ENCODE measurements at regions not wholly inside any gene's neighbourhood (a gene's known extent, or its start where the extent isn't known, plus 50 kb on each side); places are given as distances from the start of the nearest gene placed in this dataset.

- TF ChIP-seq, protein P1, sequence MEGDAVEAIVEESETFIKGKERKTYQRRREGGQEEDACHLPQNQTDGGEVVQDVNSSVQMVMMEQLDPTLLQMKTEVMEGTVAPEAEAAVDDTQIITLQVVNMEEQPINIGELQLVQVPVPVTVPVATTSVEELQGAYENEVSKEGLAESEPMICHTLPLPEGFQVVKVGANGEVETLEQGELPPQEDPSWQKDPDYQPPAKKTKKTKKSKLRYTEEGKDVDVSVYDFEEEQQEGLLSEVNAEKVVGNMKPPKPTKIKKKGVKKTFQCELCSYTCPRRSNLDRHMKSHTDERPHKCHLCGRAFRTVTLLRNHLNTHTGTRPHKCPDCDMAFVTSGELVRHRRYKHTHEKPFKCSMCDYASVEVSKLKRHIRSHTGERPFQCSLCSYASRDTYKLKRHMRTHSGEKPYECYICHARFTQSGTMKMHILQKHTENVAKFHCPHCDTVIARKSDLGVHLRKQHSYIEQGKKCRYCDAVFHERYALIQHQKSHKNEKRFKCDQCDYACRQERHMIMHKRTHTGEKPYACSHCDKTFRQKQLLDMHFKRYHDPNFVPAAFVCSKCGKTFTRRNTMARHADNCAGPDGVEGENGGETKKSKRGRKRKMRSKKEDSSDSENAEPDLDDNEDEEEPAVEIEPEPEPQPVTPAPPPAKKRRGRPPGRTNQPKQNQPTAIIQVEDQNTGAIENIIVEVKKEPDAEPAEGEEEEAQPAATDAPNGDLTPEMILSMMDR (IDR thresholded peaks at IDR 0.05; ENCODE audit: extremely low read depth, insufficient read depth, missing control alignments) = no peak
- in situ Hi-C loops (cut with MboI; ENCODE audit: low pct_unique_long_range_greater_than_20kb, low sequenced_read_pairs, unreplicated experiment) = no loop called here
- DNase-seq (ENCODE audit: low spot score) = no peak
These were observed 72.1 kb upstream of the ITGA11 start for GRCh38 chr15:68503791-68504680.

DNA sequence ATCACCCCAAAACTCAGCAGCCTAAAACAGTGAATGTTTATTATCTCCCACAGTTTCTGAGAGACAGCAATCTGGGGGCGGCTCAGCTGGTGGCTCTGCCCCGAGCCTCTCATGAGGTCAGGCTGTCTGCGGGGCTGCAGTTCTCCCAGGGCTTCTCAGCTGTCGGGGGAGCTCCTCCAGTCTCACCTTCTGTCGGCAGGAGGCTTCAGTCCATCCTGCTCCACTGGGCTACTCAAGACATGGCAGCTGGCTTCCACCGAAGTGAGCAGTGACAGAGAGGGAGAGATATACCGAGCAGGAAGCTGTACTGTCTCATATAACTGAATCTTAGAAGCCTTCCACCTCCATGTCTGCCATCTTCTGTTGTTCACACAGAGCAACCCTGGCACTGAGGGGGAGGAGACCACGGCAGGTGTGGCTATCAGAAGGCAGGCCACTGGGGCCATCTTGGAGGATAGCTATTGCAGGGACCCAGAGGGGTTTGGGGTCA lies 72.8 kb upstream of the ITGA11 start:
- DNase-seq (ENCODE audit: low spot score) = no peak
- TF ChIP-seq, protein P1 (IDR thresholded peaks at IDR 0.05; ENCODE audit: extremely low read depth, insufficient read depth, missing control alignments) = no peak
- in situ Hi-C loops (cut with MboI; ENCODE audit: low pct_unique_long_range_greater_than_20kb, low sequenced_read_pairs, unreplicated experiment) = no loop called here

DNA sequence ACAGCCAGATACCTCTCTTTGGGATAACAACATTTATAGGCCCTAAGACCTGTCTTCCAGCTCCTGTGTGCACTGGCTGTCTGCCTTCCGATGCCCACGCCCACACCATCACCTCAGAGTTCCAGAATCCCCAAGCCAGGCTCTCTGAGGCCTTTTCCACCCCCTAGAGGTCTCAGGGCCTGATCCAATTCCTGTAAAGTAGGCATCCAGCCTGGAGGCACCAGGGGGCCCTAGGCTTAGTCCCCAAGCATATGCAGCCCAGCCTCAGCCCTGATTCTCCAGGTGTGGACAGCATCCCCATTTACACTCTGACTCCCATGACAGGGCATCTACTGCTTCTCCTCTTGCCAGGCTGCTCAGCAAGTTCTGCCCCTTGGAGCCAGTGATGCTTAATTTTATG lies 72.7 kb upstream of the CORO2B start:
- TF ChIP-seq, protein P1 (IDR thresholded peaks at IDR 0.05; ENCODE audit: extremely low read depth, insufficient read depth, missing control alignments) = no peak
- DNase-seq (ENCODE audit: low spot score) = no peak
- in situ Hi-C loops (cut with MboI; ENCODE audit: low pct_unique_long_range_greater_than_20kb, low sequenced_read_pairs, unreplicated experiment) = no loop called here

DNA sequence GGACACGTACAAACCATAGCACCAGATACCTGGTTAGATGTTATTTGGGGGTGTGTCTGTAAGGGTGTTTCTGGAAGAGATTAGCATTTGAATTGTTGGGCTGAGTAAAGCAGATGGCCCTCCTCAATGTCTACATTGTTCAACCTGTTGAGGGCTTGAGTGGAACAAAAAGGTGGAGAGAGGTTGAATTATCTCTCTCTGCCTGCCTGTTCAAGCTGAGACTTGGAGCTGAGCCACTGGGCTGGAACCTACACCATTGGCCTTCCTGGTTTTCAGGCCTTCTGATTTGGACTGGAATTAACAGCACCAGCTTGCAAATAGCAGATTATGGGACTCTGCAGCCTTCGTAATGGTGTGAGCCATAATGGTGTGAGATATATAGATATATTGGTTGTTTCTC lies 71.3 kb upstream of the CORO2B start:
- DNase-seq (ENCODE audit: low spot score) = no peak
- TF ChIP-seq, protein P1 (IDR thresholded peaks at IDR 0.05; ENCODE audit: extremely low read depth, insufficient read depth, missing control alignments) = no peak
- in situ Hi-C loops (cut with MboI; ENCODE audit: low pct_unique_long_range_greater_than_20kb, low sequenced_read_pairs, unreplicated experiment) = no loop called here

GRCh38 chr15:68508485-68509189 lies 70.2 kb upstream of the CORO2B start:
- no peak for DNase-seq (ENCODE audit: low spot score)
- TF ChIP-seq, protein P1 (IDR thresholded peaks at IDR 0.05; ENCODE audit: extremely low read depth, insufficient read depth, missing control alignments) = no peak
- in situ Hi-C loops (cut with MboI; ENCODE audit: low pct_unique_long_range_greater_than_20kb, low sequenced_read_pairs, unreplicated experiment) = no loop called here

GRCh38 chr15:68510558-68510957 lies 68.2 kb upstream of the CORO2B start:
- TF ChIP-seq, protein P1 (IDR thresholded peaks at IDR 0.05; ENCODE audit: extremely low read depth, insufficient read depth, missing control alignments) = no peak
- in situ Hi-C loops (cut with MboI; ENCODE audit: low pct_unique_long_range_greater_than_20kb, low sequenced_read_pairs, unreplicated experiment) = no loop called here
- no peak for DNase-seq (ENCODE audit: low spot score)

All from GM13977 (cell line).